Activated T-cell treated with anti-CD3 and anti-CD28 coated beads for 48 hours (primary cell): ENCODE measurements at regions not wholly inside any gene's neighbourhood (a gene's known extent, or its start where the extent isn't known, plus 50 kb on each side); places are given as distances from the start of the nearest gene placed in this dataset.

ENCODE experiments used
- DNase-seq: peaks from one replicate; pipeline ENCODE4 v3.0.0-alpha.2; 2020; ENCODE audit warnings: low read depth

DNA sequence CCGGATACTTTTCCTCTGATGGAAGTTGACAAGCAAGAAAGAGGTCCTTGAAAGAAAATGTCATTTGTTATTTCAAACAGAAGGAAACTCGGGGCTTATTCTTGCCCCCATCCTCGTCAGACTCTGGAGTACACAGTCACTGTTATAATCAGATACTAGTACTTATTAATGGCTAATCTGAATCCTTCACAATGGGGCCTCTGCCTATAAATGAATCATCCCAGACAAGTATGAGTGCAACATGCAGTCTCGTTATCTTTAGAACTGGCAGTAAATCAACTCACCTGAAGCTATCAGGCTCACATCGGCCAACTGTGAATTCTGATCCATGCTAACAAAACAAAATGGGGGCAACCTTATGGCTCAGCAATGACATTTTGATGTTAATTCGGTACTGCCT lies 216.7 kb downstream of the GRIN2B start:
- no peak for DNase-seq

DNA sequence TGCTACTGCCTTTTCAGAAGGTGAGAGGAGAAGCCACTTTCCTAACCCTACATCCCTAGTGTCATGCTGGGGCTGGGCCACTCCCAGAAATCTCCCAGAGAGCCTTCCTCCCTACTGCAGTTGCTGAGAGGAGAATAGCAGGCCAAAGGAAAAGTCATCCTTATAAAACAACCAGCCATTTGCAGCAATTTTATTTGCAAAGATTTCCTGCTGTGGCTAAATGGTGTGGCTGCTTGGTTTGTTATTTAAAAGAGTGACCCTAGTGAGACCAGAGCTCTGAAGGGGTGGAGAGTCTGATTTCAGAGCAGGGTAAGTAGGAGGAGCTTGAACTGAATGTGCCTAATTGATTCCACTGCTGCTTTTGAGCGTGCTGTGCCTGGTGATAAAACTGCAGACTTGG lies 232.0 kb downstream of the GRIN2B start:
- DNase-seq = no peak

DNA sequence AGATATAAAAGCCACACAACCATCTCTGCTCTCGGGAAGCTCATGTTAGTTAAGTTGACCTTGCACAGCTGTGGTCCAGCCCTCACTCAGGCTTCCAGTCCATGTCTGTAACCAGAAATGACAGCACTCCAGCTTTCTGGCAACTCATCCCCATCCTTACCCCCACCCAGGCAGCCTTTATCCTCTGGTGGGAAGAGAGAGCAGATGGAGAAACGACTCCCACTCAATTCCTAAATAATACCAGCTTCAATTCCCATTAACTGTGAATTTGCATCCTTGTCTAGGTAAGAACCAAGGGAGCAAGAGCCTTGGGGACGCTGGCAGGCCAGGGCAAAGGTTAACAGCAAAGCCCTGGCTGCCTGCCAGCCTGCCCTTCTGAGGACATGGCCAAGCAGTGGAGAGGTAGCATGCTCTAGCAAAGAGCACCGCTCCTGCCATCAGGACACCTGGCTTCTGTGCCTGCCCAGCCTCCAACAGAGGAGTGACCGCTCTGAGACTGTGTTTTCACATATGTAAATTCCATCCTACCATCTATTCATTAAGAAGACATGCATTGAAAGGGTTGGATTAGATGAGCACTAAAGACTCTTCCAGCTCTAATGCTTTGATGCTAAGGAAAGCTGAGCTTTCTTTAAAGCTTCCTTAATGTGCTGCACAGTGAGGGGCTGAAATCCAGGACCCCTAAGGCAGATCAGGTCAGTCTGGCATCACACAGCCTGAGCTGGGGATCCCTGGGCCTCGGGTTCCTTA lies 236.1 kb downstream of the GRIN2B start:
- DNase-seq = no peak

DNA sequence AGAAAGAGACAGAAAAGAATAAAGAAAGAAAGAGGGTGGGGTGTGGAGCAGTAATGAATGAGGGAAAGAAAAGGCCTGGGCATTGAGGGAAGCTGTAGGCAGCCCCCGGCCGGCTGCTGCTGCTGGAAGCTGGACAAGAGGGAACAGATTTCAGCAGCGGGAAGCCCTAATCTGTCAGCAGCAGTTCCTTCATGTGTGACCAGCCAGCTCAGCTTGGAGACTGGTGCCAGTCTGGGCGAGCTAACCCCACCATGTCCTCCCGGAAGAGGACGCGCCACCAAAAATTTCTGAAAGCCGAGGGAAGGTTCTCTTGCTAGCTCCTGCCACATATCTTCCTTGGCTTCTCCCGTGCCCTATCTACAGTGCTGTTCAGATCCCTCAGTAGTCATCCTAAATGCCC lies 236.8 kb downstream of the GRIN2B start:
- no peak for DNase-seq

DNA sequence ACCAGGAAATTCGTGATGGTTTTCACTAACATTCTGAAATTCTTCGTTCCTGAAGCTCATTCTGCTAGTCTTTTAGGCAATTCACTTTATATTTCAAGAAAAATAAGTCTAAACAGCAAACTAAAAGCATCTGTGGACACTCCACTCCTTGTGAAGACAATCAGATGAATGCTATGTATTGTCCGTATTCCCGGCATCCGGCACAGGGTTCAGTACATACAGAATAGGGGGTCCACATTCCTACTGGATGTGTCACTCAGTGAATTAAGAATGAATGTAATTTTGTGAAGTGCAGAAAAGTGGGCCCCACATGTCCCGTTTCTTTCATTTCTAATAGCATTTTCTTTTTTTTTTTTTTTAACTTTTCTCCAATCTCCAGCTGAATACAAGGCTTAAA lies 241.3 kb downstream of the GRIN2B start:
- DNase-seq = no peak

DNA sequence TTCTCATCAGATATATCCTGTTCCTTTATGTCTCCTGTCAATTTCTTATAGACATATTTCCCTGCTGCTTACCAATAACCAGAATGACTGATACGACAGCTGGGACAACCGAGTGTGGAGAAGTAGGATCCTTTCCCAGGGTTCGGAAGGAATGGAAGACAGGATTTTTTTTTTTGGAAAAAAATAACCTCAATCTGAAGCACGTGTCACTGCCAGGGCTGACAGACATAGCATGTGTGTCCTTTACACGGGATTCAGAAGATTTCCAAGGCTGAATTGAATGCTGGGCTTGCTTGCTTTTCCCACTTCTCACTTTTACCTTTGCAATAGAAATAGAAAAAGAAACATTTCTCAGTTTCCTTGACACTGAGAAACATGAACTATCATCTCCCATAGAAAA lies 245.7 kb downstream of the GRIN2B start:
- no peak for DNase-seq

DNA sequence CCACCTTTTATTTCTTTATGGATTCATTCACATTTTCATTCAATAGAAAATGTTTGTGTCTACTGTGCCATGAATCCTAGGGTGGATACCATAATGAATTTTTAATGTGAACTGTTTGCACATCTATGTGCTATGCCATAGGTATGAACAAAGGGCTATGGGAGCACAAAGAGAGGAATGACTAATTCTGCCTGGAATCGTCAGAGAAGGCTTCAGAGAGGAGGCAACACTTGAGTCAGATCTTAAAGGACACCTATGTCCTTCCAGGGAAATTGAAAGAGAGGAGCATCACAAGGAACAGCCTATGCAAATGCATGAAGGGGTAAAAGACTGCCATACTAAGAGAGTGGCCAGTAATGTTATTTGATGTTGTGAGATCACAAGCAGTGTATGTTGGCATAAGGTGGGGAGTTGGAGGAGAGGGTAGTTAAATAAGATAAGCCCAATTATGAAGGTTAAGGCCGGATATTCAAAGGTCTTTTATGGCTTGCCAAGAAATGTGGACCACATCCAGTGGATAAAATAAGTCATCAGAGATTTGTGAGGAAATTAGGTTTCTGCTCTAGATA lies 246.7 kb downstream of the GRIN2B start:
- no peak for DNase-seq

DNA sequence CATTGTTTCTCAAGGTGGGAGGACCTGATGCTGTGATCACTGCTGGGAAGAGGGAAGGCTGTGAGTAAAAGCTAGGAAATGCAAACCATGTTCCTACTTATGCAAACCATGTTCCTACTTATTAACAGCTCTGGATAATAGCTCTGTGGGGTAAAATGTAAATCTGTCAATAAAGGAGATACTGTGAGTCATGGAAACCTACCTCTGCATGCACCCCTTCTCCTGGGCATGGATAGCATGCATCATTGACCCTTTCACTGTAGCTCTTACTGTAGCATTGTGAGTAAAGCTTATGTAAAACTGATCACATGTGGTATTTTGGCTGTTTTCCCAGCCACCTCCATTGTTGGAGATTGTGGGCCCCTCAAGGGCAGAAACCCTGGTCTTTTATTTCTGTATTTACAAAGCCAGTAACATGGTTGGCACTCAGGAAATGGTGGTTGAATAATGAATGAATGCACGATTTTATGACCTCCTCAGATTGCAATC lies 253.7 kb downstream of the GRIN2B start:
- DNase-seq = no peak

DNA sequence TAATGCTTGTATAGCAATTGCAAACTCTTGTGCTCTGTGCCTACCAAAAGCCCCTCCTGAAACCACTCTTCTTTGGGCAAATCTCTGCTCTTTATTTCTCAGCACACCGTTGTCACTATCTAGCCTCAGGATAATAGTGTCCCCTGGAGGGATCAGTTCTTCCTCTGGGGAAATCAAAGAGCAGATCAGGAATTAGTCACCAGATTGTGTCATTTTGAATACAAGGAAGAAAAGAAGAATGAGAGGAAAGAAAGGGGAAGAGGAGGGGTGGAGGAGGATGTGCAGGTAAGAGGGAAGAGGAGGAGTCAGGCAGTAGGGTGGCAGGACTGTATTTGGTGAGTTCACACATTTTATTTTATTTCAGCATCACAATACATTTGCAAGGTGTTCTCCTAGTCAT lies 256.4 kb downstream of the GRIN2B start:
- DNase-seq = no peak

DNA sequence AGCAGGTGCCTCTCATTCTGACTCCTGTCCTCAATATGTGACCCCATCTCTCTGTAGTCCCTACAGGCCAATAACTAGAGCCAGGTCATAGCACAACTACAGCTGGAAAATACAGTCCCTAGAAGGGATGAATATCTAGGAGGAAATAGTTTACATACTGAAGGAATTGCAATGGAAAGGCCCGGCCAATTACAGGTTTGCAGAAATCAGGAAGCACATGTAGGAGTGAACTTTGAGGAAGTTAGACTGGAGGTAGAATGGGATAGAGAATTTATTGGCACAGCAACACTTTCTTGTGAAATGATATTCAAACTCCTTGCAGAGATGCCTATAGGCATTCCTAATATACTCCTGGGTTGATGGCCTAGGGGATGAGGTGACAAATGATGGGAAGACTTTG lies 257.3 kb downstream of the GRIN2B start:
- no peak for DNase-seq

DNA sequence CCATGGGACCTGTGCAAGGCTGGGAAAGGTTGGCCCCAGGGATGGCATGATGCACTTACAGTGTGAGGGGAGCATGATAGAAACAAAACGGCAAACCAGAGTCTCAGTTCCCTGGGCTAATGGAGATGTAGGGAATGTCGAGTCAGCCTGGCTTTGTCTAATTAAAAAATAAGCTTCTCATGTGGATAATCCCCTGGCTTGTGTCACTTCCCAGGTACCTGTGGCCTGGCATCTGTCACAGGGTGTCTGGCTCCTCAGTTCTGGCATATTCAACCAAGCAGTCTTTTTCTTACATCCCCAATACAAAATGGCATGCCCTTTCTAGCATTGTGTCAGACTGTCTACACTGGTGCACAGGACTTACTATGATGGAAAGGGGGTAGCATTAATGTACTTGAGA lies 261.4 kb downstream of the GRIN2B start:
- no peak for DNase-seq

DNA sequence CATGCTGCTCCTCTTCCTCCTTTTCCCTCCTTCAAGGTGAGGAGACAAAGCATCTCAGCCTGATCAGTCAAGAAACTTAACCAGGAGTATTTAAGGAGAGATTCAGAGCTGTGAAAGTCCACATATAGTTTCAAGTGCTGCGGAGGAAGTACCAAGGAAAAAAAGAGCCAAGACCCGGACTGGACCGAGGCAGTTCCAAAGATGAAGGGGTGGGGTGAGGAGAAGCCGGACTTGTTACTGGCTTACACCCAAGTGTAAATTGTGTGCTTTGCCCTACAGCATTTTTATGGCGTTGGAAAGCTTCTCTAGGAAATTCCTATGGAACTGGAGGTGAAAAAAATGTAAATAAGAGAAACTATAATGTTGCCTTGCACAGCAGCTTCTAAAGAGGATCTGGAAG lies 263.1 kb downstream of the GRIN2B start:
- DNase-seq = no peak

DNA sequence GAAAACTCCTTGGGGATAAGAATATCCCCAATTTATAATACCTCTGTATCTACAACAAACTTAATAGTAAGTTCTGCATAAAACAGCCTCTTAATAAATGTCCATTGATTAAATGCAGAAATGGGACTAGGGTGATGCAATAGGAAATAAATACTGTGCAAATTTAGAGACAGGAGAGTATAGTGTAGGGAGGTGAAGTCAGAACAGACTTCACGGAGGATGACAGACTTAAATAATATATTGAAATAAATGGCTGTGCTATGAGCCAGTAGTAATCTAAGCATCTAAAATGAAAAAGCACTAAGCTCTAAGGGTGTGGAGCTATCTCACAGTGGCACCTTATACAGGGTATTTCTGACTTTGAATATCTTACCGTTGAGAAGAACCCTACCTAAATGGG lies 265.3 kb downstream of the GRIN2B start:
- no peak for DNase-seq

DNA sequence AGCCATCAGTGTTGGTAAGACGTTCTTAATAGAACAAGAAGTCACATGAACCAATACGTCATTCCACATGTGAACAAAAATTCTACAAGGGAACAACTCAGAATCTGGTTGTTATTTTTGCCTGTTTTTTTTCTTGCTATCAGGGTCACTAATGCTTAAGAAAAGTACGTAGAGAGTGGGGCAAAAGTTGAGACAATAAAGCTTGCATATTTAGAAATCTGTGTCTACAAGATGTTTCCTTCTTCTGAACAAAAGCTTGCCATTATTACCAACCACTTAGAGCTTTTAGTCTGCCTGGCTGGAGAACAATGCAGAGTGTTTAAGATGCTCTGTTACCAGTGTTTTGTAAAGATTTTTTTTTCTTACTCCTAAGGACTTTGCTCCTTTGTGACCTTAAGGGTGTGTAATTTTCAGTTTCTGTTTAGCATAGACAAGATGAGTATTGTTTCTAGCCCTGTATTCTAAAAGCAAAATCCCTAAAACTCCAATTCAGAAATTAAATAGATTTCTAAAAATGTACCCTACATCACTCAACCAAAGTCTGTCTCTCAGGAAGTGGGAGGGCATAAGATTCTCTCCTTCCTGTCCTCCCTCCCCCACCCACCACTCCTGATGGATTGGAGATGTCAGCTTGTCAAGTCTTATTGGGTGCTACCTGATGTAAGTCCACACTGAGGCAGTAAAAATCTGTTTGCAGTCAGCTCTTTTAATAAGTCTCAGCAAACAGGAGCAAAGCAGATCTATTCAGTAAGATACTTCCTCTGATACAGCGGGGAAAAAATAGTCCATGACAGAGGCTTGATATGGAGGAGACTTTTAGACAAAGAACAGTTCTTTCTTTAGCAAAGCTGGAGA lies 267.6 kb downstream of the GRIN2B start:
- DNase-seq = no peak

DNA sequence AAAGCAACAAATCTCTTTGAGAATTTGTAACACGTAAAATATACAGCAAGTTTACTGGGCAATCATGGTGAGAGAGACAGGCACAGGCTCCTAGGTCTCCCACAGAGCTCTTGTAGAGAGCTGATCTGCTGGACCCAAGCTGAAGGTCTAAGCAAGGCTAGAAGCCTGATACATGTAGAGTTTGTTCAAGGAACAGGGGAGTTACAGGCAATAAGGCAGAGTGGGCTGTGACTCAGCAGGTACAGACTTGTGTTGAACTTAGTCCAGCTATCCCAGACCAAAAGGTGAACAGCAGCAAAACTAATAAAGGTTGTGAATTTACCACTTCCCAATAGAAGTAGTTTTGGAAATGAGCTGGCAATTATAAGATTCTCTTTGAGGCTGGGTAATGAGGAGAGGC lies 273.6 kb downstream of the GRIN2B start:
- DNase-seq = no peak

DNA sequence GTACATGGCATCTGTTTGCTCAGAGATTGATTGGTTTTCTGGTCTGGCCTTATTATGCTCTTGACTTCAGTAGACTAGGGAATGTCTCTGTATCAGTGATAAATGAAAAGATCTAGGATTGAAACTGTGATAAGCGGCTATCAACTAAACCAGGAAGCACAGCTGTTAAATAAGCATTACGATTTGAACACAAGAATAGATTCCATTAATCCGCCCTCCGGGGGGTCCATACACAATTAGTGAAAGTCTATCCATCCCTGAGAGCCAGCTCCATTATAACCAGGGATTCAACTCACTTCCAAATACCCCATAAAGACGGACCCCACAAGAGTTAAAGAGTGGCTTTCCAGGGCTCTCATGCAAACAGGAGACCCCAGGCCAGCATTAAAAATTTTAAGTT lies 279.0 kb downstream of the GRIN2B start:
- no peak for DNase-seq

DNA sequence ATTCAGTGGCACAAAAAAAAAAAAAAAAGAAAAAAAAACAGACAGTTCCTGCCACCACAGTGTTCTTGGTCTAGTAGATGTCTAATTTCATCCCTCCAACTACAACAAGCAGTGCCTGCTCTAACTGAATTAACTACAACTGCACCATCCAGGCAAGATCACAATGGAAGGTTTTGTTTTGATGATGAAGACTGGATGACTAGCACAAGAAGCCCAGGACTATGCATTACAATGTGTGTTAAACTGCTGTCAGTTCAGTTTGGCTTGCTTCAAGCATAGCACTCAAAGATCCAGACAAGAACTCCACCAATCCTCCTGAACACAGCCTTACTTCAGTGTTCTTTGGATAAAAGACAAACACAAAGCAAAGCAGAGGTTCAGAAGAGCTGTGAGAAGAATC lies 279.9 kb downstream of the GRIN2B start:
- no peak for DNase-seq

DNA sequence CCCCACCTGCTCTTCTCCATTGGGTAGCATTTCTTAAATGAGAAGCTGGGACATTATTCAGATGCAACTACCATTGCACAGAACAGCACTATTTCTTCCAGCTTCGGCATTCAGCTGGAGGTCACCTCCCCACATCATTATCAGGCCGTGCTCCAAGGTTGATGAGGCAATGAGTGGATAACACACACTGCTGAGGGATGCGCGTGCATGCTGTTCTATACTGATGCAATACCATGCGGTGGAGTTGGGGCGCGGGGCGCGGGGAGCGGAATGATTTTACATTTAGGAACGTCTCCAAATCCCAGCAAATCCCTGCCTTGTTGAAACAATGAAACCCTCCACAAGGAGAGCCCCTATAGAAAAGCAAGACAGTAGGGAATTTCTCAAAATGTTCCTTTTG lies 283.4 kb downstream of the GRIN2B start:
- no peak for DNase-seq

DNA sequence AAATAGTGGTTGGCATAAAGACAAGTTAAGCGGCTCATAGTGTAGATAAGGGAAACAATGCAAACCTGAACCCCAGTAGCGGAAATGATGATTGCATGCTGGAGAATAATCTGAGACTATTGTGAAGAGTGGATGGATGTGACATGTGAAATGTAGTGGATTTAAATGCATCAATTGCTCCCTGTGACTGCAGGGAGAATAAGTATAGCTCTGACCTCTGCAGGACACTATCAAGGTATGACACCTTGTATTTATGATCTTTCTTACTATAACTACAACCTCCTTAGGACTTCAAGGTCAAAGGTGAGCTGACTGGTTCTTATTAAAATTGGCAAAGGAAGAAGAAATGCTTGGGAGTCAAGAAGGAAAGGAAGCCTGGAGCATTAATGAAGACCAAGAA lies 285.6 kb downstream of the GRIN2B start:
- no peak for DNase-seq

DNA sequence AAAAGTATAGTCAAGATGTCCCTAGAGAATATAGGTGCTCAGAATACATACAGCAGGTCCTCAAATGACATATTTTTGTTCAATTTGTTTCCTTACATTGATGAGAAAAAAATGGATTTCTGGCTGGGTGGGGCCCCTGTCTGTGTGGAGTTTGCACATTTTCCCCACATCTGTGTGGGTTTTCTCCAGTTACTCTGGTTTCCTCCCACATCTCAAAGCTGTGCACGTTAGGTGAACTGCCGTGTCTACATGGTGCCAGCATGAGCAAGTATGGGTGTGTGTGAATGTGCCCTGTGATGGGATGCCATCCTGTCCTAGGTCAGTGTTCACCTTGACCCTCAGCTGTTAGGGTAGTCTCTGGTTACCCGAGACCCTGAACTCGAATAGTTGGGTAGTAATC lies 289.1 kb downstream of the GRIN2B start:
- DNase-seq = no peak

DNA sequence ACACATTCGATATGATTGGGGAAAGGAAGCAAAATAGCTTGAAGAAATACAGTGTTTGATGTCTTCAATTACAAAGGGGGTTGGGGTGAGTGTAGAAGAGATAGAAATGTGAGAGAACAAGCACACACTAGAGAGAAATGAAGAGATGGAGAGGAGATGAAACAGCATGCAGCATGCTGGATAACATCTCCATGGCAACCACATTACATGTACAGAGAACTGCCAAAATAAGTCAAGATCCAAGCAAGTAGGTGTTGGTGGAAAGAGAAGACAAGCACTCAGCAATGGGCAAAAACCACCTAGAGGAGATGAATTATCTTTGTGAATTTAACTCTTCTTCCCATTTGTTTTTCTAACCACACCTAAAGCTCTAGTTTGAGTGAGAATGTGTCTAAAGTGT lies 289.8 kb downstream of the GRIN2B start:
- DNase-seq = no peak

DNA sequence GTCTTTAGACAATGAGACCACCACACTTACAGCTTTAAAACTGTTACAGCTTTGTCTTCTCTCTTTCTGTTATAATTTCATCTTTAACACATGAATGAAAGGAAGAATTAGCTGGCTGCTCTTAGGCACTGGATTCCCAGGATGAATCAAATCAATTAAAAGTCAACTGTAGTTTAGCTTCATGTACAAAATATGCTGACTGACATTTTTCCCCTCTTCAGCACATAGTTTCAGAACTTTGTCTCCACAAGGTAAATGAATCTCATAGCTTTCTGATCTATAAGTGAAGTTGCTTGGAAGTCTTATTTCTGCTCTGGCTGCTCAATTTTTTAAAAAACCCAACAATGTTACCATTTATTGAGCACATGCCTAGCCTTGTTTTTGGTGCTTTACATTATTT lies 293.8 kb downstream of the GRIN2B start:
- DNase-seq = no peak

DNA sequence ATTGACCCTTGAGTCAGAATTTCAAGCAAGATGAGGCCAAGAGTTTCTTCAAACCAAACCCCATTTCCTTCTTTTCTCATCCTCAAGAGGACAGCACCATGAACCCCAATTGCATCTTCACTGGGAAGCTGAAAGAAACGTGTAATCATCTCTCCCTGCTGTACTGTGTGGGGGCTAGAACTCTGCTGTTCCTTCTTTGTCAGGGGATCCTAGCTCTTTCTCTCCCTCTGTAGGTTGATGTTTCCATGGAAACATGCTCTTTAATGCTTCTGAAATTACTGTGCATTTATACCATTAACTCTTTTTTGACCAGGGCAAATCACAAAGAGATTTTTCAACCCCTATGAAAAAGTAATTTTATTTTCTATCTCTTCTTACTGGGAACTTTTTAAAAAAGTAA lies 295.1 kb downstream of the GRIN2B start:
- DNase-seq = no peak
